SK-N-SH treated with all-trans-retinoic acid at 6 μM for 48 hours (cell line): ENCODE measurements at regions not wholly inside any gene's neighbourhood (a gene's known extent, or its start where the extent isn't known, plus 50 kb on each side); places are given as distances from the start of the nearest gene placed in this dataset.

Source experiments
- ATAC-seq: fragments of 200-7000 bp; cut with Tn5 transposase; 3 replicates; pipeline ENCODE4 v1.9.1; 2020; ENCODE audit warnings: mild to moderate bottlenecking, moderate library complexity
- BACH2 ChIP-seq: fragments of 250-450 bp; sonication (Bioruptor Pico); IDR thresholded peaks from 2 replicates; pipeline ENCODE4 v1.9.0; 2021; ENCODE audit warnings: mild to moderate bottlenecking, borderline replicate concordance
- CSDC2 ChIP-seq: fragments of 250-450 bp; sonication (Bioruptor Pico); IDR thresholded peaks from 2 replicates; pipeline ENCODE4 v1.5.0; 2020; ENCODE audit warnings: mild to moderate bottlenecking, moderate library complexity
- ESRRG ChIP-seq: fragments of 250-450 bp; sonication (Bioruptor Pico); IDR thresholded peaks from 2 replicates; pipeline ENCODE4 v1.6.1; 2021; ENCODE audit warnings: mild to moderate bottlenecking
- GLIS3 ChIP-seq: fragments of 250-450 bp; sonication (Bioruptor Pico); IDR thresholded peaks from 2 replicates; pipeline ENCODE4 v1.5.0; 2020; ENCODE audit warnings: mild to moderate bottlenecking, moderate library complexity
- ISL1 ChIP-seq: fragments of 250-450 bp; sonication (Bioruptor Pico); IDR thresholded peaks from 2 replicates; pipeline ENCODE4 v2.1.2; 2022; ENCODE audit warnings: mild to moderate bottlenecking, moderate library complexity
- PPARA ChIP-seq: fragments of 250-450 bp; sonication (Bioruptor Pico); IDR thresholded peaks from 2 replicates; pipeline ENCODE4 v1.5.0; 2020; ENCODE audit warnings: mild to moderate bottlenecking, borderline replicate concordance
- RARB ChIP-seq: fragments of 250-450 bp; sonication (Bioruptor Pico); IDR thresholded peaks from 2 replicates; pipeline ENCODE4 v1.8.0; 2021; ENCODE audit warnings: mild to moderate bottlenecking, moderate library complexity
- SNAI2 ChIP-seq: fragments of 250-450 bp; sonication (Bioruptor Pico); IDR thresholded peaks from 2 replicates; pipeline ENCODE4 v1.5.0; 2020; ENCODE audit warnings: mild to moderate bottlenecking, moderate library complexity
- TCF4 ChIP-seq: fragments of 250-450 bp; sonication (Bioruptor Pico); IDR thresholded peaks from 2 replicates; pipeline ENCODE4 v1.8.0; 2021; ENCODE audit warnings: mild to moderate bottlenecking, moderate library complexity, borderline replicate concordance
- ZC3H10 ChIP-seq: fragments of 250-450 bp; sonication (Bioruptor Pico); IDR thresholded peaks from 2 replicates; pipeline ENCODE4 v1.5.1; 2021; ENCODE audit warnings: mild to moderate bottlenecking, moderate library complexity
- ZFP3 ChIP-seq: fragments of 250-450 bp; sonication (Bioruptor Pico); IDR thresholded peaks from 2 replicates; pipeline ENCODE4 v1.5.0; 2020; ENCODE audit warnings: mild to moderate bottlenecking, moderate library complexity
- ZFP30 ChIP-seq: fragments of 450-650 bp; formaldehyde crosslinking; IDR thresholded peaks from 2 replicates; pipeline ENCODE4 v1.5.0; 2022; ENCODE audit warnings: mild to moderate bottlenecking, moderate library complexity
- ZNF565 ChIP-seq: fragments of 450-650 bp; formaldehyde crosslinking; conservative IDR thresholded peaks from 2 replicates; pipeline ENCODE4 v1.5.0; 2020; ENCODE audit warnings: low read depth, mild to moderate bottlenecking, moderate library complexity
- ZNF70 ChIP-seq: fragments of 450-650 bp; formaldehyde crosslinking; IDR thresholded peaks from 2 replicates; pipeline ENCODE4 v1.5.0; 2020; ENCODE audit warnings: mild to moderate bottlenecking, moderate library complexity
- ZNF8 ChIP-seq: fragments of 450-650 bp; formaldehyde crosslinking; IDR thresholded peaks from 2 replicates; pipeline ENCODE4 v1.5.0; 2020; ENCODE audit warnings: mild to moderate bottlenecking, moderate library complexity
- TF ChIP-seq, protein P1 (sequence below): fragments of 250-450 bp; sonication (Bioruptor Pico); IDR thresholded peaks from 2 replicates; pipeline ENCODE4 v1.8.0; 2021; ENCODE audit warnings: low read depth, mild to moderate bottlenecking, moderate library complexity, borderline replicate concordance
- TF ChIP-seq, protein P2 (sequence below): fragments of 250-450 bp; sonication (Bioruptor Pico); IDR thresholded peaks from 2 replicates; pipeline ENCODE4 v1.5.0; 2020; ENCODE audit warnings: mild to moderate bottlenecking, moderate library complexity
- TF ChIP-seq, protein P3 (sequence below): fragments of 250-450 bp; sonication (Bioruptor Pico); IDR thresholded peaks from 2 replicates; pipeline ENCODE4 v1.5.1; 2021; ENCODE audit warnings: mild to moderate bottlenecking, moderate library complexity
- TF ChIP-seq, protein P4 (sequence below): fragments of 250-450 bp; sonication (Bioruptor Pico); IDR thresholded peaks from 2 replicates; pipeline ENCODE4 v1.5.1; 2020; ENCODE audit warnings: low read depth, mild to moderate bottlenecking, moderate library complexity

DNA sequence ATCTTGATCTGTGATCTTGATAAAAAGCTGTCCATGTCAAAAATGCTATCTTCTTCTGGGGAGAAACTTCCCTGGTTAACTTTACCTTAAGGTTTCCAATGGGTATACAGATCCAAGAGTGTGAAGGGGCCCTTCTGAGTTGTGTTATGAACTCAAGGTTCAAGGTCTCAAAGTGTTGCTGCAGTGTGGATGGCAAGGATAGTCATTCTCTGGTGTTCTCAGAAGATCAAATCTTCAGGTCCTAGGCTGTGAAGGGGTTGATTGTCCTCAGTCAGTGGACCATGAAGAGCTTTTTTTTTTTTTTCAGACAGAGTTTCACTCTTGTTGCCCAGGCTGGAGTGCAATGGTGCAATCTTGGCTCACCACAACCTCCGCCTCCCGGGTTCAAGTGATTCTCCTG, 114.4 kb downstream of the SPTSSA start:
- no peak for TF ChIP-seq CSDC2 (CRISPR knock-in tag)
- TF ChIP-seq ISL1 (CRISPR knock-in tag): no peak
- TF ChIP-seq TCF4: no peak
- TF ChIP-seq, protein P1, sequence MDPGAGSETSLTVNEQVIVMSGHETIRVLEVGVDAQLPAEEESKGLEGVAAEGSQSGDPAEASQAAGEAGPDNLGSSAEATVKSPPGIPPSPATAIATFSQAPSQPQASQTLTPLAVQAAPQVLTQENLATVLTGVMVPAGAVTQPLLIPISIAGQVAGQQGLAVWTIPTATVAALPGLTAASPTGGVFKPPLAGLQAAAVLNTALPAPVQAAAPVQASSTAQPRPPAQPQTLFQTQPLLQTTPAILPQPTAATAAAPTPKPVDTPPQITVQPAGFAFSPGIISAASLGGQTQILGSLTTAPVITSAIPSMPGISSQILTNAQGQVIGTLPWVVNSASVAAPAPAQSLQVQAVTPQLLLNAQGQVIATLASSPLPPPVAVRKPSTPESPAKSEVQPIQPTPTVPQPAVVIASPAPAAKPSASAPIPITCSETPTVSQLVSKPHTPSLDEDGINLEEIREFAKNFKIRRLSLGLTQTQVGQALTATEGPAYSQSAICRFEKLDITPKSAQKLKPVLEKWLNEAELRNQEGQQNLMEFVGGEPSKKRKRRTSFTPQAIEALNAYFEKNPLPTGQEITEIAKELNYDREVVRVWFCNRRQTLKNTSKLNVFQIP (CRISPR knock-in tag): no peak
- no peak for TF ChIP-seq GLIS3
- TF ChIP-seq, protein P2, sequence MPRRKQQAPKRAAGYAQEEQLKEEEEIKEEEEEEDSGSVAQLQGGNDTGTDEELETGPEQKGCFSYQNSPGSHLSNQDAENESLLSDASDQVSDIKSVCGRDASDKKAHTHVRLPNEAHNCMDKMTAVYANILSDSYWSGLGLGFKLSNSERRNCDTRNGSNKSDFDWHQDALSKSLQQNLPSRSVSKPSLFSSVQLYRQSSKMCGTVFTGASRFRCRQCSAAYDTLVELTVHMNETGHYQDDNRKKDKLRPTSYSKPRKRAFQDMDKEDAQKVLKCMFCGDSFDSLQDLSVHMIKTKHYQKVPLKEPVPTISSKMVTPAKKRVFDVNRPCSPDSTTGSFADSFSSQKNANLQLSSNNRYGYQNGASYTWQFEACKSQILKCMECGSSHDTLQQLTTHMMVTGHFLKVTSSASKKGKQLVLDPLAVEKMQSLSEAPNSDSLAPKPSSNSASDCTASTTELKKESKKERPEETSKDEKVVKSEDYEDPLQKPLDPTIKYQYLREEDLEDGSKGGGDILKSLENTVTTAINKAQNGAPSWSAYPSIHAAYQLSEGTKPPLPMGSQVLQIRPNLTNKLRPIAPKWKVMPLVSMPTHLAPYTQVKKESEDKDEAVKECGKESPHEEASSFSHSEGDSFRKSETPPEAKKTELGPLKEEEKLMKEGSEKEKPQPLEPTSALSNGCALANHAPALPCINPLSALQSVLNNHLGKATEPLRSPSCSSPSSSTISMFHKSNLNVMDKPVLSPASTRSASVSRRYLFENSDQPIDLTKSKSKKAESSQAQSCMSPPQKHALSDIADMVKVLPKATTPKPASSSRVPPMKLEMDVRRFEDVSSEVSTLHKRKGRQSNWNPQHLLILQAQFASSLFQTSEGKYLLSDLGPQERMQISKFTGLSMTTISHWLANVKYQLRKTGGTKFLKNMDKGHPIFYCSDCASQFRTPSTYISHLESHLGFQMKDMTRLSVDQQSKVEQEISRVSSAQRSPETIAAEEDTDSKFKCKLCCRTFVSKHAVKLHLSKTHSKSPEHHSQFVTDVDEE (CRISPR knock-in tag): no peak
- no peak for TF ChIP-seq ZNF565 (CRISPR knock-in tag)
- TF ChIP-seq ZC3H10 (CRISPR knock-in tag): no peak
- no peak for TF ChIP-seq ZNF70 (CRISPR knock-in tag)
- no peak for TF ChIP-seq ESRRG (CRISPR knock-in tag)
- no peak for TF ChIP-seq RARB (CRISPR knock-in tag)
- ATAC-seq: no peak

DNA sequence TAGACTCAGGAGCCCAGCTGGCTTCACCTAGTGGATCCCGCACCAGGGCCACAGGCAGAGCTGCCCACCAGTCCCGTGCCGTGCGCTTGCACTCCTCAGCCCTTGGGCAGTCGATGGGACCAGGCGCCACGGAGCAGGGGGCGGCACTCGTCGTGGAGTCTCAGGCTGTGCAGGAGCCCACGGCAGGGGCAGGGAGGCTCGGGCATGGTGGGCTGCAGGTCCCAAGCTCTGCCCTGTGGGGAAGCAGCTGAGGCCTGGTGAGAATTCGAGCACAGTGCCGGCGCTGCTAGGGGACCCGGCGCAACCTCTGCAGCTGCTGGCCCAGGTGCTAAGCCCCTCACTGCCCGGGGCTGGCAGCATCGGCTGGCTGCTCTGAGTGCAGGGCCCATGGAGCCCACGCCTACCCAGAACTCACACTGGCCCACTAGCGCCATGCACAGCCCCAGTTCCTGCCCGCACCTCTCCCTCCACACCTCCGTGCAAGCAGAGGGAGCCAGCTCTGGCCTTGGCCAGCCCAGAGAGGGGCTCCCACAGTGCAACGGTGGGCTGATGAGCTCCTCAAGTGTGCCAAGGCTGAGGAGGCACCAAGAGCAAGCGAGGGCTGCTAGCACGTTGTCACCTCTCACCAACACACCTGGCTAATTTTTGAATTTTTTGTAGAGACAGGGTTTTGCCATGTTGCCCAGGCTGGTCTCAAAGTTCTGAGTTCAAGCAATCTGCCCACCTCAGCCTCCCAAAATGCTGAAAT, 116.1 kb downstream of the SPTSSA start:
- no peak for ATAC-seq
- TF ChIP-seq, protein P1 (CRISPR knock-in tag): no peak
- no peak for TF ChIP-seq CSDC2 (CRISPR knock-in tag)
- no peak for TF ChIP-seq TCF4
- no peak for TF ChIP-seq SNAI2 (CRISPR knock-in tag)
- TF ChIP-seq PPARA: no peak
- TF ChIP-seq, protein P3, sequence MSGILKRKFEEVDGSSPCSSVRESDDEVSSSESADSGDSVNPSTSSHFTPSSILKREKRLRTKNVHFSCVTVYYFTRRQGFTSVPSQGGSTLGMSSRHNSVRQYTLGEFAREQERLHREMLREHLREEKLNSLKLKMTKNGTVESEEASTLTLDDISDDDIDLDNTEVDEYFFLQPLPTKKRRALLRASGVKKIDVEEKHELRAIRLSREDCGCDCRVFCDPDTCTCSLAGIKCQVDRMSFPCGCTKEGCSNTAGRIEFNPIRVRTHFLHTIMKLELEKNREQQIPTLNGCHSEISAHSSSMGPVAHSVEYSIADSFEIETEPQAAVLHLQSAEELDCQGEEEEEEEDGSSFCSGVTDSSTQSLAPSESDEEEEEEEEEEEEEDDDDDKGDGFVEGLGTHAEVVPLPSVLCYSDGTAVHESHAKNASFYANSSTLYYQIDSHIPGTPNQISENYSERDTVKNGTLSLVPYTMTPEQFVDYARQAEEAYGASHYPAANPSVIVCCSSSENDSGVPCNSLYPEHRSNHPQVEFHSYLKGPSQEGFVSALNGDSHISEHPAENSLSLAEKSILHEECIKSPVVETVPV: no peak
- no peak for TF ChIP-seq ZFP3 (CRISPR knock-in tag)
- TF ChIP-seq ZFP30 (CRISPR knock-in tag): no peak
- TF ChIP-seq, protein P4, sequence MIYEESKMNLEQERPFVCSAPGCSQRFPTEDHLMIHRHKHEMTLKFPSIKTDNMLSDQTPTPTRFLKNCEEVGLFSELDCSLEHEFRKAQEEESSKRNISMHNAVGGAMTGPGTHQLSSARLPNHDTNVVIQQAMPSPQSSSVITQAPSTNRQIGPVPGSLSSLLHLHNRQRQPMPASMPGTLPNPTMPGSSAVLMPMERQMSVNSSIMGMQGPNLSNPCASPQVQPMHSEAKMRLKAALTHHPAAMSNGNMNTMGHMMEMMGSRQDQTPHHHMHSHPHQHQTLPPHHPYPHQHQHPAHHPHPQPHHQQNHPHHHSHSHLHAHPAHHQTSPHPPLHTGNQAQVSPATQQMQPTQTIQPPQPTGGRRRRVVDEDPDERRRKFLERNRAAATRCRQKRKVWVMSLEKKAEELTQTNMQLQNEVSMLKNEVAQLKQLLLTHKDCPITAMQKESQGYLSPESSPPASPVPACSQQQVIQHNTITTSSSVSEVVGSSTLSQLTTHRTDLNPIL (CRISPR knock-in tag): no peak
- no peak for TF ChIP-seq ZNF565 (CRISPR knock-in tag)
- TF ChIP-seq BACH2 (CRISPR knock-in tag): no peak
- TF ChIP-seq RARB (CRISPR knock-in tag): no peak
- TF ChIP-seq ESRRG (CRISPR knock-in tag): no peak
- TF ChIP-seq ISL1 (CRISPR knock-in tag): no peak

DNA sequence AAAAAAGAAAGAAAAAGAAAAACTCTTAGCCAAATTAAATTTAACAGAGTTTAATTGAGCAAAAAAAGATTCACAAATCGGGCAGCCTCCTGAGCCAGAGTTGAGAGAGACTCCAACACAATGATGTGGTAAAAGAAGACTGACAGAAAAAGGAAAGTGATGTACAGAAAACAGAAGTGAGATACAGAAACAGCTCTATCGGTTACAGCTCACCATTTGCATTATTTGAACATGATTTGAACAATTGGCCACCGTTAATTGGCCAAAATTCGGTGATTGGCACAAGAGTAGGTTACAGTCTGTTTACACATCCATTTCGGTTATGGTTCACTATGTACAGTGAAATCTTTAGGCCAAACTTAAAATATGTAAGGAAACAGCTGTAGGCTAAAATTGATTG, 117.7 kb downstream of the SPTSSA start:
- no peak for ATAC-seq
- TF ChIP-seq TCF4 (no peak), CSDC2 (CRISPR knock-in tag) (no peak), BACH2 (CRISPR knock-in tag) (no peak), ZNF8 (CRISPR knock-in tag) (no peak), SNAI2 (CRISPR knock-in tag) (no peak)
- TF ChIP-seq, protein P1 (CRISPR knock-in tag): no peak
